Calu3 (cell line): ENCODE measurements at regions not wholly inside any gene's neighbourhood (a gene's known extent, or its start where the extent isn't known, plus 50 kb on each side); places are given as distances from the start of the nearest gene placed in this dataset.

Experiments
- BruUV-seq: library from RNA; stranded (reverse); fragments of 400-500 nt; replicated peaks from 2 replicates; lab custom pipeline; 2021; lab: Mats Ljungman, UMichigan
- CTCF ChIA-PET: fragments of 300-600 bp; sonication (Branson Sonifier 250); formaldehyde crosslinking; loops from one replicate; lab custom pipeline; 2022; ENCODE audit warnings: antibody characterized with exemption; lab: Charles Lee
- DNase-seq: peaks from one replicate; pipeline ENCODE4 v3.0.0; 2022
- H3K27ac Mint-ChIP-seq: one replicate; pipeline ENCODE4 v1.8.0; 2022; ENCODE audit warnings: mixed read lengths; ENCODE audit not compliant: unreplicated experiment
- H3K27me3 Mint-ChIP-seq: one replicate; pipeline ENCODE4 v1.8.0; 2022; ENCODE audit warnings: mixed read lengths; ENCODE audit not compliant: unreplicated experiment
- H3K36me3 Mint-ChIP-seq: one replicate; pipeline ENCODE4 v1.8.0; 2022; ENCODE audit warnings: mild to moderate bottlenecking, moderate library complexity, mixed read lengths; ENCODE audit not compliant: insufficient read depth, unreplicated experiment
- H3K4me1 Mint-ChIP-seq: one replicate; pipeline ENCODE4 v1.8.0; 2022; ENCODE audit warnings: mild to moderate bottlenecking, low read depth, mixed read lengths; ENCODE audit not compliant: unreplicated experiment
- H3K4me3 Mint-ChIP-seq: one replicate; pipeline ENCODE4 v1.8.0; 2022; ENCODE audit warnings: mild to moderate bottlenecking, low read depth, moderate library complexity, mixed read lengths; ENCODE audit not compliant: unreplicated experiment
- H3K9me3 Mint-ChIP-seq: one replicate; pipeline ENCODE4 v1.8.0; 2022; ENCODE audit warnings: low read depth, mixed read lengths; ENCODE audit not compliant: unreplicated experiment
- intact Hi-C: fragments of 100-400 bp; cut with micrococcal nuclease; formaldehyde crosslinking; loops from one replicate; pipeline ENCODE4 v1.10.0; 2022; ENCODE audit not compliant: unreplicated experiment
- TF ChIP-seq, protein P1 (sequence below): fragments of 200-600 bp; IDR thresholded peaks from one replicate; pipeline ENCODE4 v1.8.0; 2022; ENCODE audit warnings: antibody characterized with exemption; ENCODE audit not compliant: unreplicated experiment

DNA sequence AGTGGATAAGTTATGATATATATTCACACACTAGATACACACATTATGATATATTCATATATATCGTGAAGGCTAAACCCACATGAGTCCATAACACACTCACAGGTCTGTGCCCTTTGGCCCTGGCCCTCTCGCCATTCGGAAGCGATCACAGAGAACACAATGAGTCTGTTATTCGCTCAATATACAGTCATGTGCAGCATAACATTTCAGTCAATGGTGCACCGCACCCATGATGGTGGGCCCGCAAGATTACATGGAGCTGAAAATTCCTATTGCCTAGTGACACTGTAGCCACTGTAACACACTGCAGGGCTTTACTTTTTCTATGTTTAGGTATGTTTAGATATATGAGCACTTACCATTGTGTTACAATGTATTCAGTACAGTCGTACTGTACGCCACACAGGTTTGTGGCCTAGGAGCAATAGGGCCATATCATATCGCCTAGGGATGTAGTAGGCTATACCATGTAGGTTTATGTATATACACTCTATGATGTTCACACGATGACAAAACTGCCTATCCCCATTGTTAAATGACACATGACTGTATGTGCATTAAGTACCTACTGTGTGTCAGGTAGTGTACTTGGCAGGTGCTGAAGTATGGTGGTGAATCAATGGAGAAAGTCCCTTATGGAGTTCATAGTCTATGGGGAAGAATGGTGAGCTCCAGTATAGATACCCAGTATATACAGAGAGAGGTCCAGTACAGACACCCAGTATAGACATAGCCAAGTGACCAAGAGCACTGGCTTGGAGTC, 198.8 kb upstream of the KLF14 start:
- no TSS peak for BruUV-seq
- peaks cover 46% of the 10 kb centered on the region for H3K36me3 Mint-ChIP-seq
- intact Hi-C loops, result no loop called here

DNA sequence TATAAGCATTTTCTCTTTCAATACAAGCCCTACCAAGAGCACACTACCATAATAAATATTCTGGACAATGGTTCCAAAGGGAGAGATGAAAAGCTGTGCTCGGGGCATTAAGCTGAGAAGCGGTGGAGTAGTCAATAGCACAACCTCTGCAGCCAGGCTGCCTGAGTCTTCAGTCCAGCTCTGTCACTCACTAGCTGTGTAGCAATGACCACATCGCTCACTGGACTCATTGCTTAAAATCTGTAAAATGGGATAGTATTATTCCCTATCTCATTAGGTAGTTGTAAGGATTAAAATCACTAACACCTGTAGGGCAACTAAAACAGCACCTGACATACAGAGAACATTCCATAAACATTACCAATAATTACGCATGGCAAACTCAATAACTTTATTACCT, 199.9 kb upstream of the KLF14 start:
- no TSS peak for BruUV-seq
- Mint-ChIP-seq H3K27me3 (no peaks in the 10 kb centered on the region), H3K4me1 (peaks cover 68% of the 10 kb centered on the region), H3K9me3 (peaks cover 2% of the 10 kb centered on the region), H3K4me3 (no peak overlapping the region), H3K27ac (no peak overlapping the region), H3K36me3 (peaks cover 51% of the 10 kb centered on the region)
- TF ChIP-seq, protein P1, sequence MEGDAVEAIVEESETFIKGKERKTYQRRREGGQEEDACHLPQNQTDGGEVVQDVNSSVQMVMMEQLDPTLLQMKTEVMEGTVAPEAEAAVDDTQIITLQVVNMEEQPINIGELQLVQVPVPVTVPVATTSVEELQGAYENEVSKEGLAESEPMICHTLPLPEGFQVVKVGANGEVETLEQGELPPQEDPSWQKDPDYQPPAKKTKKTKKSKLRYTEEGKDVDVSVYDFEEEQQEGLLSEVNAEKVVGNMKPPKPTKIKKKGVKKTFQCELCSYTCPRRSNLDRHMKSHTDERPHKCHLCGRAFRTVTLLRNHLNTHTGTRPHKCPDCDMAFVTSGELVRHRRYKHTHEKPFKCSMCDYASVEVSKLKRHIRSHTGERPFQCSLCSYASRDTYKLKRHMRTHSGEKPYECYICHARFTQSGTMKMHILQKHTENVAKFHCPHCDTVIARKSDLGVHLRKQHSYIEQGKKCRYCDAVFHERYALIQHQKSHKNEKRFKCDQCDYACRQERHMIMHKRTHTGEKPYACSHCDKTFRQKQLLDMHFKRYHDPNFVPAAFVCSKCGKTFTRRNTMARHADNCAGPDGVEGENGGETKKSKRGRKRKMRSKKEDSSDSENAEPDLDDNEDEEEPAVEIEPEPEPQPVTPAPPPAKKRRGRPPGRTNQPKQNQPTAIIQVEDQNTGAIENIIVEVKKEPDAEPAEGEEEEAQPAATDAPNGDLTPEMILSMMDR, result no peak
- CTCF ChIA-PET, result interaction anchor here (0.6 kb wide), 3 partner anchors 19 to 418 kb away, joined by 3 to 5 read pairs (median 5); no protein-coding TSS in a partner anchor
- intact Hi-C loops, result no loop called here
- DNase-seq, result no peak

More for the DNA sequence above, 198.8 kb upstream of the KLF14 start:
- Mint-ChIP-seq H3K4me3 (no peak overlapping the region), H3K27me3 (no peaks in the 10 kb centered on the region), H3K4me1 (peaks cover 68% of the 10 kb centered on the region), H3K9me3 (peaks cover 2% of the 10 kb centered on the region), H3K27ac (no peak overlapping the region)
- TF ChIP-seq, protein P1, result no peak
- CTCF ChIA-PET, result interaction anchor here (1.0 kb wide), 1 partner anchor 7 kb away, joined by 3 read pairs; no protein-coding TSS in a partner anchor
- no peak for DNase-seq

DNA sequence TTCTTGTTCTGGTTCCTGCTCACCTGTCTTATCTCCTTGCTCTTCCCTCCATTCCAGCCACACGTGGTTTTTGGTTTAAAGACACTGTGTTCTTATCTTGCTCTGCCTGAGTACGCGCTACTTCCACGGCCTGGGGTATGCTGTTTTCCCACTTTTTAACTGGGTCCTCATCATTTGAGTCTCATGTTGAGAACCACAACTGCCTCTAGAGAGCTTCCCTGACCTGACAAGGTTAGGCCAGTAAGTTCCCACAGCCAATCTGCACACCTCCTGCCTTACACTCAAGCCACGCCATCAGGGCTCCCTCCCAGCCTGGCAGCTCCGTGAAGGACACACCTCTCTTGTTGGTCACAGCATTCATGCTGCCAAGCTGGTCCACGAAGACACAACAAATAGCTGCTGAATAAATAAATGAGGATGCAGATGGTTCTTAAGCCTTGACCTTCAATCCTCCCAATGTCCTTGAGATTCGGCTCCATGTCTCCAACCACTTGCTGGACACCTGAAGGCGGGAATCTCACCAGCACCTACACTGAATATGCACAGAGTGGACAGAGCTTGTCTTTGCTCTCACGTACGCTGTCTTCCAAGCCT, 201.7 kb upstream of the KLF14 start:
- H3K27me3 Mint-ChIP-seq, result no peaks in the 10 kb centered on the region
- peaks cover 56% of the 10 kb centered on the region for H3K4me1 Mint-ChIP-seq
- peaks cover 61% of the 10 kb centered on the region for H3K36me3 Mint-ChIP-seq
- CTCF ChIA-PET, result interaction anchor here (0.6 kb wide), 1 partner anchor 341 kb away, joined by 4 read pairs; no protein-coding TSS in a partner anchor
- H3K4me3 Mint-ChIP-seq, result no peak overlapping the region
- intact Hi-C loops, result no loop called here
- no TSS peak for BruUV-seq
- TF ChIP-seq, protein P1, result no peak
- H3K27ac Mint-ChIP-seq, result no peak overlapping the region
- H3K9me3 Mint-ChIP-seq, result peaks cover 2% of the 10 kb centered on the region
- no peak for DNase-seq

DNA sequence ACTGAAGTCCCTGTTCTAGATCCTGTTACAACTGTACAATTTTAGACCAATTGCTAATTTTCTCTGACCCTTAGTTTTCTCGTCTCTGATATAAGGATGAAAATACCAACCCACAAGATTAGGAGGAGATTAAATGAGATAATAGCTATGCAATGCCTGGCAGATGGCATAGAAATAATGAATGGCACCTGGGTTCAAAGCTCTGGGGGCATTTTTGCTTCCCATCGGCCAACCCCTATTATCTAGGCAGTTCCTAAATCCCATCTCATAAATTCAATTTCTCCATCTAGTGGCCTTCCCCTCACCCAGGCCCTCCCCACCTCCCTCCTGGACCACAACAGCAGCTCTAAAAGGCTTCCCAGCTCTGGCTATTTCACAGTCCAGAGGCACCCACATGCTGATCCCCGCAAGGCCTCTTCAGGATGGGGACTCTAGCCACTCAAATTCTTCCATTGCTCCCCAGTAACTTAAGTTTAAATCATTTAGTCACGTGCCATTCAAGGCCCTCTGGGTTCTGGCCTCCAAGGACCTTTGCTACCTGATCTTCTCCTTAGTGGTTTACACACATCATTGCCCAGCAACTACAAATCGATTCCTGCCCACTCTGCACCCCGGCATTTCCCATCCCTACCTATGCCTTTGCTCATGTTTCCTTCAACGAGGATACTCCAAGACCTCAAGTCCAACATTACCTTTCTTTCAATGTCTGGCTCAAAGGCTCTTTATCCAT, 202.4 kb upstream of the KLF14 start:
- Mint-ChIP-seq H3K9me3 (peaks cover 2% of the 10 kb centered on the region), H3K27ac (peak overlapping the region; percentile 47), H3K27me3 (no peaks in the 10 kb centered on the region), H3K4me3 (peak overlapping the region; percentile 18), H3K4me1 (peaks cover 52% of the 10 kb centered on the region), H3K36me3 (peaks cover 64% of the 10 kb centered on the region)
- intact Hi-C loops, result no loop called here
- no peak for DNase-seq
- CTCF ChIA-PET, result no interaction called here
- TF ChIP-seq, protein P1, result no peak
- BruUV-seq, result no TSS peak
